ENCODE measurements at regions not wholly inside any gene's neighbourhood (a gene's known extent, or its start where the extent isn't known, plus 50 kb on each side); places are given as distances from the start of the nearest gene placed in this dataset.

DNA sequence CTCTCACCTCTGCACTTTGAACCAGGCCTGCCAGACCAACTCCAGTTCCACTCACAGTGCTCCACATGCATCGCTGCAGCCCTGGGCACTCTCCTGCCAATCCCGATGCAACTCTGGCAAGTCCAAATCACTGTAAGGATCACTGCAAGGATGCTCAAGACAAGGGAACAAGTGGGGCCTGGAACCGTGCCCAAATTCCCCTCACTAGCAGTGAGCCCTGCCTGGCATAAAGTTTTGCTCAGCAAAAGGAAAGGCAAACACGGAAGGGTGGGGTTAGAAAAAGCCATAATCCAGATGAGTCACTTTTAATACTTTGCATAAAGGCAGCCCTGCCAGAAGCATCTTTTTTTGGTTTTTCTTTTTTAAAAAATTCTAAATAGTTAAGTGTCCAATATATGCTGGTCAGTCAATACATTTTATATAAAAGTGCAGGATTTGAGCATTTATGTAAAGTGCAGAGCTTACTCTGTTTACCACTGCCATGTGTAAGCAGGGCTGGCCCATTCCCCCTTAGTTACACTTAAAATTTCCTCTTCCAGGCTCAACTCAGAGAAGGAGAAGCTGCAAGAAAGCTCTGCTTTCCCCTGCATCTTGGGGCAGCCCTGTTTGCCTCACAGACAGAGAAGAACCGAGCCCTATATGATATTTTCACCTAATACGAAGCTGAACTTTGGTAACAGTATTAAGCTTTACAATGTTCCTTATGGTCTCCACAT lies 102.2 kb downstream of the CD47 start:
- TF ChIP-seq POLR2A (IDR thresholded peaks at IDR 0.05; ENCODE audit: low read length), result no peak
- TF ChIP-seq GATA1 (IDR thresholded peaks at IDR 0.05; ENCODE audit: low read depth, low read length), result no peak
